HepG2 (cell line): ENCODE measurements at regions not wholly inside any gene's neighbourhood (a gene's known extent, or its start where the extent isn't known, plus 50 kb on each side); places are given as distances from the start of the nearest gene placed in this dataset.

Experiments used
- GATAD1 ChIP-seq: IDR thresholded peaks from 2 replicates; pipeline ENCODE4 v1.6.1; 2016; ENCODE audit warnings: missing genetic modification reagents, missing compliant biosample characterization
- JDP2 ChIP-seq: sonication (generic); formaldehyde crosslinking; IDR thresholded peaks from 2 replicates; pipeline ENCODE4 v1.8.1; 2022; ENCODE audit warnings: missing genetic modification reagents, borderline replicate concordance
- KAT7 ChIP-seq: IDR thresholded peaks from 2 replicates; pipeline ENCODE4 v1.6.1; 2018; ENCODE audit warnings: borderline replicate concordance, missing compliant biosample characterization
- KLF12 ChIP-seq: sonication (generic); formaldehyde crosslinking; IDR thresholded peaks from 2 replicates; pipeline ENCODE4 v1.4.0; 2020; ENCODE audit warnings: missing genetic modification reagents, borderline replicate concordance
- MXD1 ChIP-seq: sonication (generic); formaldehyde crosslinking; IDR thresholded peaks from 2 replicates; pipeline ENCODE4 v1.4.0; 2020; ENCODE audit warnings: mild to moderate bottlenecking, missing genetic modification reagents
- PTBP1 ChIP-seq: fragments of 200-400 bp; formaldehyde crosslinking; IDR thresholded peaks from 2 replicates; pipeline ENCODE4 v1.6.1; 2018; ENCODE audit warnings: low read length, low read depth; ENCODE audit not compliant: poor library complexity, severe bottlenecking
- RARA ChIP-seq: IDR thresholded peaks from 2 replicates; pipeline ENCODE4 v1.6.1; 2016; ENCODE audit warnings: missing genetic modification reagents, missing compliant biosample characterization
- SKIL ChIP-seq: sonication (generic); formaldehyde crosslinking; IDR thresholded peaks from 2 replicates; pipeline ENCODE4 v1.8.0; 2022; ENCODE audit warnings: missing genetic modification reagents, mild to moderate bottlenecking, moderate library complexity, borderline replicate concordance
- SSRP1 ChIP-seq: IDR thresholded peaks from 2 replicates; pipeline ENCODE4 v1.6.1; 2016; ENCODE audit warnings: control low read depth
- WIZ ChIP-seq: sonication (generic); formaldehyde crosslinking; IDR thresholded peaks from 2 replicates; pipeline ENCODE4 v1.5.1; 2020; ENCODE audit warnings: mild to moderate bottlenecking, missing genetic modification reagents
- ZBTB21 ChIP-seq: sonication (generic); formaldehyde crosslinking; IDR thresholded peaks from 2 replicates; pipeline ENCODE4 v1.4.0; 2020; ENCODE audit warnings: missing genetic modification reagents
- ZBTB25 ChIP-seq: IDR thresholded peaks from 2 replicates; pipeline ENCODE4 v1.6.1; 2018; ENCODE audit warnings: missing genetic modification reagents
- ZBTB49 ChIP-seq: sonication (generic); formaldehyde crosslinking; IDR thresholded peaks from 2 replicates; pipeline ENCODE4 v1.4.0; 2020; ENCODE audit warnings: missing genetic modification reagents, borderline replicate concordance
- ZMYM4 ChIP-seq: sonication (generic); formaldehyde crosslinking; IDR thresholded peaks from 2 replicates; pipeline ENCODE4 v1.8.1; 2023; ENCODE audit warnings: mild to moderate bottlenecking, missing genetic modification reagents
- ZNF607 ChIP-seq: sonication (generic); formaldehyde crosslinking; IDR thresholded peaks from 2 replicates; pipeline ENCODE4 v1.5.1; 2020; ENCODE audit warnings: missing genetic modification reagents, mild to moderate bottlenecking, borderline replicate concordance
- ZNF746 ChIP-seq: sonication (generic); formaldehyde crosslinking; IDR thresholded peaks from 2 replicates; pipeline ENCODE4 v1.8.0; 2022; ENCODE audit warnings: mild to moderate bottlenecking, missing genetic modification reagents
- ZNF800 ChIP-seq: sonication (generic); formaldehyde crosslinking; IDR thresholded peaks from 2 replicates; pipeline ENCODE4 v1.4.0; 2020; ENCODE audit warnings: missing genetic modification reagents
- TF ChIP-seq, protein P1 (sequence below): sonication (generic); formaldehyde crosslinking; IDR thresholded peaks from 2 replicates; pipeline ENCODE4 v1.4.0; 2020; ENCODE audit warnings: missing genetic modification reagents, borderline replicate concordance
- TF ChIP-seq, protein P2 (sequence below): sonication (generic); formaldehyde crosslinking; IDR thresholded peaks from 2 replicates; pipeline ENCODE4 v1.8.0; 2022; ENCODE audit warnings: mild to moderate bottlenecking, missing genetic modification reagents, moderate library complexity

- TF ChIP-seq ZNF800 (CRISPR knock-in tag), result no peak
- TF ChIP-seq SSRP1 (CRISPR knock-in tag), result no peak
- no peak for TF ChIP-seq GATAD1 (CRISPR knock-in tag)
- TF ChIP-seq MXD1 (CRISPR knock-in tag), result no peak
- no peak for TF ChIP-seq ZBTB49
- no peak for TF ChIP-seq KLF12 (CRISPR knock-in tag)
- TF ChIP-seq PTBP1, result peak; percentile 34
- 0 out of 2 replicates have a peak, but pooled peaks have one; percentile 48 for TF ChIP-seq ZNF746 (CRISPR knock-in tag)
- no peak for TF ChIP-seq JDP2 (CRISPR knock-in tag)
- TF ChIP-seq ZBTB25 (CRISPR knock-in tag), result no peak
- TF ChIP-seq SKIL (CRISPR knock-in tag), result no peak
- TF ChIP-seq, protein P1, sequence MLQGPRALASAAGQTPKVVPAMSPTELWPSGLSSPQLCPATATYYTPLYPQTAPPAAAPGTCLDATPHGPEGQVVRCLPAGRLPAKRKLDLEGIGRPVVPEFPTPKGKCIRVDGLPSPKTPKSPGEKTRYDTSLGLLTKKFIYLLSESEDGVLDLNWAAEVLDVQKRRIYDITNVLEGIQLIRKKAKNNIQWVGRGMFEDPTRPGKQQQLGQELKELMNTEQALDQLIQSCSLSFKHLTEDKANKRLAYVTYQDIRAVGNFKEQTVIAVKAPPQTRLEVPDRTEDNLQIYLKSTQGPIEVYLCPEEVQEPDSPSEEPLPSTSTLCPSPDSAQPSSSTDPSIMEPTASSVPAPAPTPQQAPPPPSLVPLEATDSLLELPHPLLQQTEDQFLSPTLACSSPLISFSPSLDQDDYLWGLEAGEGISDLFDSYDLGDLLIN (CRISPR knock-in tag), result no peak
- no peak for TF ChIP-seq KAT7 (CRISPR knock-in tag)
- no peak for TF ChIP-seq ZNF607 (CRISPR knock-in tag)
- peak; percentile 65 for TF ChIP-seq ZMYM4 (CRISPR knock-in tag)
- TF ChIP-seq, protein P2, sequence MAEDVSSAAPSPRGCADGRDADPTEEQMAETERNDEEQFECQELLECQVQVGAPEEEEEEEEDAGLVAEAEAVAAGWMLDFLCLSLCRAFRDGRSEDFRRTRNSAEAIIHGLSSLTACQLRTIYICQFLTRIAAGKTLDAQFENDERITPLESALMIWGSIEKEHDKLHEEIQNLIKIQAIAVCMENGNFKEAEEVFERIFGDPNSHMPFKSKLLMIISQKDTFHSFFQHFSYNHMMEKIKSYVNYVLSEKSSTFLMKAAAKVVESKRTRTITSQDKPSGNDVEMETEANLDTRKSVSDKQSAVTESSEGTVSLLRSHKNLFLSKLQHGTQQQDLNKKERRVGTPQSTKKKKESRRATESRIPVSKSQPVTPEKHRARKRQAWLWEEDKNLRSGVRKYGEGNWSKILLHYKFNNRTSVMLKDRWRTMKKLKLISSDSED (CRISPR knock-in tag), result no peak
- TF ChIP-seq ZBTB21 (CRISPR knock-in tag), result no peak
- no peak for TF ChIP-seq RARA (CRISPR knock-in tag)
- TF ChIP-seq WIZ (CRISPR knock-in tag), result peak; percentile 81; the same call in 1 of the 2 replicates
These were observed 157.8 kb downstream of the MED10 start (continued) for GRCh38 chr5:6220346-6221088.
